ENCODE measurements at regions not wholly inside any gene's neighbourhood (a gene's known extent, or its start where the extent isn't known, plus 50 kb on each side); places are given as distances from the start of the nearest gene placed in this dataset.

DNA sequence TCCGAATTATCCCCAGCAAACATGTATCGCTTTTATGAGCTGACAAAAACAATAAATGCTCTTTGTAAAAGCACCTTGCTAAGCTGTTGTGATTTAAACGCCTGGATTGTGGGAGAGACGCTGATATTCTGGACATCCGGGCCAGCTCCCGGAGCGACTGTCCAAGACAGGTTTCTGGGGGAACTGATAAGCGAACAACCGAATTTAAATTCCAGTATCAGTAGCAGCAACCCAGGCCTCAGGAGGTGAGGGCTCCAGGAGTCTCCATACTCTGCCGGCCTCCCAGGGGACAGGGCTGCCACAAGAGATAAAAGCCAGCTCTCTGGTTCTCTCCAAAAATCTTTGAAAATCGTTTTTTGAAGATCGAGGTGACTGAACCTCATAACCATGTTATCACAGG is 50.3 kb upstream of the VSTM2B start:
- TF ChIP-seq, protein P1, sequence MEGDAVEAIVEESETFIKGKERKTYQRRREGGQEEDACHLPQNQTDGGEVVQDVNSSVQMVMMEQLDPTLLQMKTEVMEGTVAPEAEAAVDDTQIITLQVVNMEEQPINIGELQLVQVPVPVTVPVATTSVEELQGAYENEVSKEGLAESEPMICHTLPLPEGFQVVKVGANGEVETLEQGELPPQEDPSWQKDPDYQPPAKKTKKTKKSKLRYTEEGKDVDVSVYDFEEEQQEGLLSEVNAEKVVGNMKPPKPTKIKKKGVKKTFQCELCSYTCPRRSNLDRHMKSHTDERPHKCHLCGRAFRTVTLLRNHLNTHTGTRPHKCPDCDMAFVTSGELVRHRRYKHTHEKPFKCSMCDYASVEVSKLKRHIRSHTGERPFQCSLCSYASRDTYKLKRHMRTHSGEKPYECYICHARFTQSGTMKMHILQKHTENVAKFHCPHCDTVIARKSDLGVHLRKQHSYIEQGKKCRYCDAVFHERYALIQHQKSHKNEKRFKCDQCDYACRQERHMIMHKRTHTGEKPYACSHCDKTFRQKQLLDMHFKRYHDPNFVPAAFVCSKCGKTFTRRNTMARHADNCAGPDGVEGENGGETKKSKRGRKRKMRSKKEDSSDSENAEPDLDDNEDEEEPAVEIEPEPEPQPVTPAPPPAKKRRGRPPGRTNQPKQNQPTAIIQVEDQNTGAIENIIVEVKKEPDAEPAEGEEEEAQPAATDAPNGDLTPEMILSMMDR (IDR thresholded peaks at IDR 0.05) = no peak
- TF ChIP-seq POLR2A (IDR thresholded peaks at IDR 0.05) = no peak
